RWPE2 (cell line): ENCODE measurements at regions not wholly inside any gene's neighbourhood (a gene's known extent, or its start where the extent isn't known, plus 50 kb on each side); places are given as distances from the start of the nearest gene placed in this dataset.
A peak's percentile ranks its signal among the peaks of the same experiment; 100 is the strongest.

Source experiments
- ATAC-seq: fragments of 200-7000 bp; cut with Tn5 transposase; 3 replicates; pipeline ENCODE4 v1.9.1; 2021; ENCODE audit warnings: low read depth
- DNase-seq: peaks from one replicate; pipeline ENCODE4 v3.0.0-alpha.2; 2020; ENCODE audit warnings: low spot score
- H3K27ac ChIP-seq: fragments of 450-650 bp; 2 replicates; pipeline ENCODE4 v1.5.1; 2017; ENCODE audit warnings: mild to moderate bottlenecking; ENCODE audit not compliant: poor library complexity, severe bottlenecking
- H3K27me3 ChIP-seq: fragments of 250-450 bp; sonication (Bioruptor Pico); 2 replicates; pipeline ENCODE4 v1.5.1; 2021; ENCODE audit warnings: mild to moderate bottlenecking, moderate library complexity; ENCODE audit not compliant: insufficient read depth, poor library complexity, severe bottlenecking
- H3K36me3 ChIP-seq: fragments of 250-450 bp; sonication (Bioruptor Pico); 2 replicates; pipeline ENCODE4 v1.5.1; 2020; ENCODE audit warnings: low read depth, mild to moderate bottlenecking, moderate library complexity
- H3K4me1 ChIP-seq: fragments of 250-450 bp; sonication (Bioruptor Pico); 2 replicates; pipeline ENCODE4 v1.5.1; 2021; ENCODE audit warnings: mild to moderate bottlenecking, moderate library complexity; ENCODE audit not compliant: insufficient read depth, poor library complexity, severe bottlenecking
- H3K4me3 ChIP-seq: fragments of 250-450 bp; sonication (Bioruptor Pico); 2 replicates; pipeline ENCODE4 v1.5.1; 2021; ENCODE audit warnings: mild to moderate bottlenecking, moderate library complexity; ENCODE audit not compliant: severe bottlenecking
- H3K9me3 ChIP-seq: fragments of 250-450 bp; sonication (Bioruptor Pico); 2 replicates; pipeline ENCODE4 v1.5.1; 2021; ENCODE audit warnings: mild to moderate bottlenecking, moderate library complexity; ENCODE audit not compliant: severe bottlenecking
- CTCF ChIP-seq: fragments of 450-650 bp; IDR thresholded peaks from one replicate; pipeline ENCODE4 v1.5.1; 2017; ENCODE audit warnings: mild to moderate bottlenecking, moderate library complexity; ENCODE audit not compliant: poor library complexity, severe bottlenecking

- TF ChIP-seq CTCF, result no peak
- Histone ChIP-seq H3K4me3 (no peak overlapping the region), H3K9me3 (no peaks in the 10 kb centered on the region), H3K27me3 (no peaks in the 10 kb centered on the region), H3K27ac (no peak overlapping the region), H3K36me3 (no peaks in the 10 kb centered on the region), H3K4me1 (peaks cover 20% of the 10 kb centered on the region)
- DNase-seq (no peak), ATAC-seq (no peak)
These were observed 204.2 kb downstream of the TSHZ3 start for GRCh38 chr19:31145007-31145406.

DNA sequence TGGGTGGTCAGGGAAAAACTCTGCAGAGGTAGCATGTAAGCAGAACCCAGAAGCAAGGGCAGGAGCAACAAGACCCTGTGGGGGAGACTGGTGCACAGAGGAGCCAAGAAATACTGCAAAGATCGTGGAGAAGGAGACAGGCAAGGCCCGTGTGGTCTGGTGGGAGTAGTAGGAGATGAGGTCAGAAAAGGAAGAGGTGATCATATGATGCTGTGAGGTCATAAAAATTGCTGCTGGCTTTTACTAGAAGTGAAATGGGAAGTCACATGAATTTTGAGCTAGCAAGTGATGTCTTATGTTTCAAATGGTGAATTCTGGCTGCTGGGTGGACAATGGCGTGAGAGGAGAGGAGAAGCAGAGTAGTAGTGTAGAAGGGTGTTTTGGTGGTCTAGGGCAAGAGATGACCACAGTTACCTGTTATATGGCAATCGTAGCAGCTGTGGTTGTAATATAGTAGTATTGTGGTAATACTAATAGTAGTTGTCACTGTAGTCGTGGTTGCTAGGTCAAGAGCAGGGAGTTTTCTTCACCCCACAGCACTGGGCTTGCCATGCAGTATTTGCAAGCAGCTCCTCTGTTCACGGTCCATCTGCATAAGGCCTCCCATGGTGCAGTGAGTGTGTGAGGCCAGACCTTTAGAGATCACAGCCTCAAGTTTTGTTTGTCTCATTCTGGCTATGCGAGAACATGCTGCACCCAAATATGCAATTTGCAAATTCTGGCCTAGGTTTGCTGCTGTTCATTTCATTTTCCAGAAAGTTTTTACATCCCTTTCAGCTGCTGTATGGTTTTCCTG lies 205.0 kb downstream of the TSHZ3 start:
- TF ChIP-seq CTCF, result no peak
- Histone ChIP-seq H3K4me1 (peaks cover 23% of the 10 kb centered on the region), H3K4me3 (no peak overlapping the region), H3K36me3 (no peaks in the 10 kb centered on the region), H3K27ac (no peak overlapping the region), H3K27me3 (no peaks in the 10 kb centered on the region), H3K9me3 (no peaks in the 10 kb centered on the region)
- ATAC-seq (no peak), DNase-seq (no peak)

- Histone ChIP-seq H3K27me3 (no peaks in the 10 kb centered on the region), H3K9me3 (no peaks in the 10 kb centered on the region), H3K4me3 (no peak overlapping the region), H3K27ac (peak overlapping the region; percentile 28), H3K36me3 (no peaks in the 10 kb centered on the region), H3K4me1 (peaks cover 24% of the 10 kb centered on the region)
- DNase-seq (no peak), ATAC-seq (no peak)
- no peak for TF ChIP-seq CTCF
These were observed 207.9 kb downstream of the TSHZ3 start for GRCh38 chr19:31141301-31141700.

GRCh38 chr19:31140717-31141116 lies 208.5 kb downstream of the TSHZ3 start:
- peak overlapping the region; percentile 28 for H3K27ac ChIP-seq
- H3K4me3 ChIP-seq, result no peak overlapping the region
- ATAC-seq, result peak; percentile 49; the same call in 2 of the 3 replicates

More at GRCh38 chr19:31140717-31141116, 208.5 kb downstream of the TSHZ3 start:
- Histone ChIP-seq H3K27me3 (no peaks in the 10 kb centered on the region), H3K9me3 (no peaks in the 10 kb centered on the region), H3K4me1 (peaks cover 27% of the 10 kb centered on the region), H3K36me3 (no peaks in the 10 kb centered on the region)
- no peak for TF ChIP-seq CTCF
- DNase-seq, result no peak
